Endothelial cell of umbilical vein (primary cell): ENCODE measurements at regions not wholly inside any gene's neighbourhood (a gene's known extent, or its start where the extent isn't known, plus 50 kb on each side); places are given as distances from the start of the nearest gene placed in this dataset.

ENCODE experiments used
- BruUV-seq: library from RNA; stranded (reverse); fragments of 400-500 nt; replicated peaks from 2 replicates; lab custom pipeline; 2021; lab: Mats Ljungman, UMichigan
- CTCF ChIA-PET: fragments of 300-600, 350-600 bp; sonication (Branson Sonifier 250); formaldehyde crosslinking; loops from one replicate; lab custom pipeline; 2021; ENCODE audit warnings: antibody characterized with exemption, inconsistent platforms; lab: Charles Lee
- POLR2A ChIA-PET: fragments of 300-600, 350-600 bp; sonication (Branson Sonifier 250); formaldehyde crosslinking; loops from one replicate; lab custom pipeline; 2021; ENCODE audit warnings: antibody characterized with exemption, inconsistent platforms; lab: Charles Lee
- DNase-seq: peaks from one replicate; pipeline ENCODE4 v3.0.0-alpha.2; 2011; ENCODE audit warnings: low read depth, low spot score
- FAIRE-seq: peaks from 2 replicates; lab custom pipeline; 2011; peaks lifted over from hg19 to GRCh38; lab: Jason Lieb, UNC
- H2AFZ ChIP-seq: 2 replicates; pipeline ENCODE4 v1.6.0; 2012; ENCODE audit warnings: low read depth, low read length, control low read depth, inconsistent platforms
- H3K27ac ChIP-seq: 2 replicates; pipeline ENCODE4 v1.5.1; 2011; ENCODE audit warnings: low read depth, mild to moderate bottlenecking, control low read depth, low read length, moderate library complexity; ENCODE audit not compliant: insufficient read depth
- H3K27me3 ChIP-seq, 2 experiments: 2 replicates each; pipeline versions ENCODE4 v1.6.0 to v1.6.1; 2011; ENCODE audit warnings: low read length in 2 of 2, mixed read lengths in 1 of 2; ENCODE audit not compliant: control insufficient read depth in 2 of 2, insufficient read depth in 2 of 2
- H3K36me3 ChIP-seq, 2 experiments: 2 replicates in 1 of 2; 3 replicates in 1 of 2; pipeline ENCODE4 v1.5.1; 2011; ENCODE audit warnings: low read length in 2 of 2, mild to moderate bottlenecking in 1 of 2, moderate library complexity in 1 of 2; ENCODE audit not compliant: control insufficient read depth in 2 of 2, insufficient read depth in 2 of 2; ENCODE audit errors: extremely low read depth in 1 of 2
- H3K4me1 ChIP-seq: 3 replicates; pipeline ENCODE4 v1.5.1; 2011; ENCODE audit warnings: mild to moderate bottlenecking, low read length; ENCODE audit not compliant: control insufficient read depth, insufficient read depth; ENCODE audit errors: extremely low read depth
- H3K4me2 ChIP-seq: 2 replicates; pipeline ENCODE4 v1.6.1; 2011; ENCODE audit warnings: low read length, control low read depth, mixed read lengths; ENCODE audit not compliant: insufficient read depth
- H3K4me3 ChIP-seq, 3 experiments: fragments of 200-600 bp in 1 of 3; sonication (generic), shearing (Covaris generic) in 1 of 3; replicated peaks in 1 of 3; 2 replicates each; pipeline ENCODE4 v1.5.1; 2011 to 2016; ENCODE audit warnings: control low read depth in 3 of 3, low read length in 3 of 3, mild to moderate bottlenecking in 2 of 3, inconsistent platforms in 1 of 3, low read depth in 1 of 3, moderate library complexity in 1 of 3; ENCODE audit not compliant: insufficient read depth in 1 of 3
- H3K79me2 ChIP-seq: 2 replicates; pipeline ENCODE4 v1.6.0; 2012; ENCODE audit warnings: low read length, inconsistent platforms; ENCODE audit not compliant: control insufficient read depth, insufficient read depth
- H3K9ac ChIP-seq: replicated peaks from 2 replicates; pipeline ENCODE3; 2011; ENCODE audit warnings: low read length, control low read depth; ENCODE audit not compliant: insufficient read depth; ENCODE audit errors: extremely low read depth
- H3K9me1 ChIP-seq: replicated peaks from 3 replicates; pipeline ENCODE4 v1.6.0; 2011; ENCODE audit warnings: mild to moderate bottlenecking, low read length; ENCODE audit not compliant: control insufficient read depth, insufficient read depth; ENCODE audit errors: extremely low read depth
- H3K9me3 ChIP-seq: replicated peaks from 2 replicates; pipeline ENCODE4 v1.5.1; 2012; ENCODE audit warnings: low read length, inconsistent platforms; ENCODE audit not compliant: control insufficient read depth, insufficient read depth
- H4K20me1 ChIP-seq: replicated peaks from 2 replicates; pipeline ENCODE3; 2011; ENCODE audit warnings: mild to moderate bottlenecking, low read length; ENCODE audit not compliant: control insufficient read depth, insufficient read depth; ENCODE audit errors: extremely low read depth
- CTCF ChIP-seq, 2 donors: IDR thresholded peaks; 1 replicate in 1 of 2; 2 replicates in 1 of 2; pipeline ENCODE4 v1.5.1; 2011; ENCODE audit warnings: low read length in 2 of 2, mild to moderate bottlenecking in 2 of 2, moderate library complexity in 2 of 2, control low read depth in 1 of 2, inconsistent platforms in 1 of 2, low read depth in 1 of 2; ENCODE audit not compliant: insufficient read depth in 1 of 2; ENCODE audit errors: extremely low read depth in 1 of 2
- EZH2 ChIP-seq: IDR thresholded peaks from 2 replicates; pipeline ENCODE4 v1.6.1; 2012; ENCODE audit warnings: borderline replicate concordance, low read depth, mild to moderate bottlenecking, moderate library complexity, low read length, inconsistent platforms; ENCODE audit not compliant: severe bottlenecking
- FOS ChIP-seq: IDR thresholded peaks from 2 replicates; pipeline ENCODE4 v1.6.1; 2011; ENCODE audit warnings: mild to moderate bottlenecking, low read length, moderate library complexity, borderline replicate concordance; ENCODE audit not compliant: insufficient read depth
- GATA2 ChIP-seq: IDR thresholded peaks from 2 replicates; pipeline ENCODE4 v1.7.0; 2011; ENCODE audit warnings: low read depth, mild to moderate bottlenecking, moderate library complexity, mixed read lengths, low read length; ENCODE audit not compliant: insufficient read length, insufficient read depth
- JUN ChIP-seq: IDR thresholded peaks from 2 replicates; pipeline ENCODE4 v1.6.1; 2011; ENCODE audit warnings: borderline replicate concordance, low read depth; ENCODE audit not compliant: insufficient read length, insufficient read depth
- MYC ChIP-seq: IDR thresholded peaks from one replicate; pipeline ENCODE4 v1.6.1; 2011; ENCODE audit warnings: mild to moderate bottlenecking, low read depth, low read length
- POLR2A ChIP-seq: IDR thresholded peaks from 2 replicates; pipeline ENCODE4 v1.6.1; 2012; ENCODE audit warnings: low read depth, mild to moderate bottlenecking, control low read depth, low read length
- POLR2AphosphoS5 ChIP-seq: IDR thresholded peaks from 2 replicates; pipeline ENCODE4 v1.6.1; 2012; ENCODE audit warnings: low read depth, mild to moderate bottlenecking, control low read depth, low read length, moderate library complexity; ENCODE audit not compliant: insufficient read depth
- dilution Hi-C: fragments of 300-500 bp; cut with MboI; formaldehyde crosslinking; loops from one replicate; pipeline ENCODE4 v1.15.0; 2019; ENCODE audit warnings: low sequenced_read_pairs; ENCODE audit not compliant: extremely low pct_ligation_motif_present
- intact Hi-C: fragments of 100-400 bp; cut with micrococcal nuclease; formaldehyde crosslinking; loops from one replicate; pipeline ENCODE4 v1.10.0; 2022
- TF ChIP-seq, protein P1 (sequence below): IDR thresholded peaks from 2 replicates; pipeline ENCODE4 v1.6.1; 2011; ENCODE audit not compliant: insufficient read depth, insufficient read length

- no peak overlapping the region for H3K27ac ChIP-seq
- FAIRE-seq (no peak), DNase-seq (no peak)
- H3K4me2 ChIP-seq = no peak overlapping the region
- H3K9ac ChIP-seq = no peak overlapping the region
- H2AFZ ChIP-seq = no peak overlapping the region
- BruUV-seq = no TSS peak
- no peaks in the 10 kb centered on the region for H3K79me2 ChIP-seq
- H3K9me3 ChIP-seq = peaks cover 3% of the 10 kb centered on the region
- H3K27me3 ChIP-seq = no peaks in the 10 kb centered on the region
- intact Hi-C loops (no loop called here), dilution Hi-C loops (no loop called here)
- H3K4me1 ChIP-seq = no peaks in the 10 kb centered on the region
- no peaks in the 10 kb centered on the region for H3K9me1 ChIP-seq
- no peaks in the 10 kb centered on the region for H4K20me1 ChIP-seq
- ChIA-PET POLR2A (no interaction called here), CTCF (no interaction called here)
- no peaks in the 10 kb centered on the region for H3K36me3 ChIP-seq
- H3K4me3 ChIP-seq = no peak overlapping the region
- no peak for TF ChIP-seq POLR2A
- no peak for TF ChIP-seq GATA2
- no peak for TF ChIP-seq CTCF (IDR thresholded peaks at IDR 0.05; ENCODE audit: extremely low read depth in 1 of 2, insufficient read depth in 1 of 2, low read depth in 1 of 2, low read length in 2 of 2)
These were observed 162.2 kb upstream of the HNMT start for GRCh38 chr2:137802038-137802437.

DNA sequence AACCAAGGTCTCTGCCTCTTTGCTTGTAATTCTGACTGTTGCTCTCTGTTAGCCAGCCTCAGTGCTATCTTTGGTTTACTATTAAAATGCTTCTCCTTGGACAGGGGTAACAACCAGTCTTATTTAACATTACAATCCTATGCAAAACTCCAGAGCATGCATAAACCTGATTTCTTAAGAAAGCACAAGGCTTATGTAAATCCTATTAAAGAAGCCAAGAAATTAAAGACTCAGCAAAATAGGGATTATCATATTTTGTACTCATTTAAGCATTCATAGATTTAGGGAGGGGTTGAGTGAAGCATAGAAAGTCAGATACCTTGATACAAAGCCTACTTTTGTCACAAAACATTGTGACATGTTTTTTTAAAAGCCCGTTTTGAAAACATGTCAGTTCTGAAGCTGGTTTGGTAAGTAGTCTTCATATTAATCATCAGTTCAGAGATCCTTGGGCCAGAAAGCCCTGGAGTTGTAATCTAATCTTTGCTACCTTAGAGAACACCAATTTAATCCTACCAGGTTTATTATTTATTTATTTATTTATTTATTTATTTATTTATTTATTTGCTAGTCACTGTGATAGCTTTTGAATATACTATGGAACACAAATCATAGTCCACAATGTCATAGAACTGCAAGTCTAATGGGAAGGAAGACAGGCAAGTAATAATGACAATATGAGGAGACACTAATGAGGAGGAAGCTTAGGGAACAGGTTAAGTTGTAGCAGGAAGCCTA is 158.0 kb upstream of the HNMT start:
- H3K9me1 ChIP-seq = no peaks in the 10 kb centered on the region
- DNase-seq (no peak), FAIRE-seq (no peak)
- ChIA-PET POLR2A (no interaction called here), CTCF (no interaction called here)
- H3K4me3 ChIP-seq = no peak overlapping the region
- H3K4me2 ChIP-seq = no peak overlapping the region
- BruUV-seq = no TSS peak
- H3K79me2 ChIP-seq = no peaks in the 10 kb centered on the region
- H4K20me1 ChIP-seq = no peaks in the 10 kb centered on the region
- dilution Hi-C loops (no loop called here), intact Hi-C loops (no loop called here)
- TF ChIP-seq MYC (no peak), EZH2 (no peak), GATA2 (no peak), POLR2A (no peak), FOS (no peak), JUN (no peak), POLR2AphosphoS5 (no peak), CTCF (IDR thresholded peaks at IDR 0.05; ENCODE audit: extremely low read depth in 1 of 2, insufficient read depth in 1 of 2, low read depth in 1 of 2, low read length in 2 of 2) (no peak)
- TF ChIP-seq, protein P1, sequence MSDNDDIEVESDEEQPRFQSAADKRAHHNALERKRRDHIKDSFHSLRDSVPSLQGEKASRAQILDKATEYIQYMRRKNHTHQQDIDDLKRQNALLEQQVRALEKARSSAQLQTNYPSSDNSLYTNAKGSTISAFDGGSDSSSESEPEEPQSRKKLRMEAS = no peak
- peaks cover 3% of the 10 kb centered on the region for H3K9me3 ChIP-seq
- no peak overlapping the region for H3K27ac ChIP-seq
- no peaks in the 10 kb centered on the region for H3K4me1 ChIP-seq
- H3K9ac ChIP-seq = no peak overlapping the region
- no peak overlapping the region for H2AFZ ChIP-seq
- no peaks in the 10 kb centered on the region for H3K27me3 ChIP-seq
- H3K36me3 ChIP-seq = no peaks in the 10 kb centered on the region
